ENCODE measurements at regions not wholly inside any gene's neighbourhood (a gene's known extent, or its start where the extent isn't known, plus 50 kb on each side); places are given as distances from the start of the nearest gene placed in this dataset.

GRCh38 chr3:181578743-181579142 is 133.0 kb upstream of the SOX2 start:
- Histone ChIP-seq H3K4me3 (ENCODE audit: low read depth, low read length) (no peak overlapping the region), H3K4me1 (ENCODE audit: insufficient read depth) (no peaks in the 10 kb centered on the region), H3K36me3 (ENCODE audit: insufficient read depth) (no peaks in the 10 kb centered on the region), H3K27ac (ENCODE audit: low read depth) (no peak overlapping the region)
- no peak for DNase-seq (ENCODE audit: extremely low spot score)
- WGBS = 79% methylated on average over 2 of the region's 2 CpGs

GRCh38 chr3:181572432-181572831 is 139.3 kb upstream of the SOX2 start:
- WGBS = 77% methylated on average over 2 of the region's 2 CpGs
- no peak for DNase-seq (ENCODE audit: extremely low spot score)
- Histone ChIP-seq H3K27ac (ENCODE audit: low read depth) (no peak overlapping the region), H3K4me3 (ENCODE audit: low read depth, low read length) (no peak overlapping the region), H3K4me1 (ENCODE audit: insufficient read depth) (no peaks in the 10 kb centered on the region), H3K36me3 (ENCODE audit: insufficient read depth) (no peaks in the 10 kb centered on the region)

- Histone ChIP-seq H3K36me3 (ENCODE audit: insufficient read depth) (no peaks in the 10 kb centered on the region), H3K4me3 (ENCODE audit: low read depth, low read length) (no peak overlapping the region), H3K4me1 (ENCODE audit: insufficient read depth) (no peaks in the 10 kb centered on the region), H3K27ac (ENCODE audit: low read depth) (no peak overlapping the region)
- 58% methylated on average over 3 of the region's 3 CpGs for WGBS
- DNase-seq (ENCODE audit: extremely low spot score) = no peak
Observed at GRCh38 chr3:181570472-181570871, 141.3 kb upstream of the SOX2 start.

- no peaks in the 10 kb centered on the region for H3K4me1 ChIP-seq (ENCODE audit: insufficient read depth)
- no peaks in the 10 kb centered on the region for H3K36me3 ChIP-seq (ENCODE audit: insufficient read depth)
- WGBS = 60% methylated on average over 3 of the region's 3 CpGs
- H3K27ac ChIP-seq (ENCODE audit: low read depth) = no peak overlapping the region
- no peak overlapping the region for H3K4me3 ChIP-seq (ENCODE audit: low read depth, low read length)
- DNase-seq (ENCODE audit: extremely low spot score) = no peak
Observed at GRCh38 chr3:181569356-181569940, 142.3 kb upstream of the SOX2 start.

GRCh38 chr3:181568693-181569092 is 143.0 kb upstream of the SOX2 start:
- 53% methylated on average over 3 of the region's 3 CpGs for WGBS
- H3K27ac ChIP-seq (ENCODE audit: low read depth) = no peak overlapping the region
- no peak overlapping the region for H3K4me3 ChIP-seq (ENCODE audit: low read depth, low read length)
- no peaks in the 10 kb centered on the region for H3K36me3 ChIP-seq (ENCODE audit: insufficient read depth)
- no peaks in the 10 kb centered on the region for H3K4me1 ChIP-seq (ENCODE audit: insufficient read depth)
- DNase-seq (ENCODE audit: extremely low spot score) = no peak

GRCh38 chr3:181568248-181568647 is 143.5 kb upstream of the SOX2 start:
- no peaks in the 10 kb centered on the region for H3K36me3 ChIP-seq (ENCODE audit: insufficient read depth)
- DNase-seq (ENCODE audit: extremely low spot score) = no peak
- H3K4me3 ChIP-seq (ENCODE audit: low read depth, low read length) = no peak overlapping the region
- H3K27ac ChIP-seq (ENCODE audit: low read depth) = no peak overlapping the region
- no peaks in the 10 kb centered on the region for H3K4me1 ChIP-seq (ENCODE audit: insufficient read depth)
- 70% methylated on average over 3 of the region's 3 CpGs for WGBS

GRCh38 chr3:181567311-181568075 is 144.2 kb upstream of the SOX2 start:
- Histone ChIP-seq H3K4me3 (ENCODE audit: low read depth, low read length) (no peak overlapping the region), H3K4me1 (ENCODE audit: insufficient read depth) (no peaks in the 10 kb centered on the region), H3K27ac (ENCODE audit: low read depth) (no peak overlapping the region), H3K36me3 (ENCODE audit: insufficient read depth) (no peaks in the 10 kb centered on the region)
- no peak for DNase-seq (ENCODE audit: extremely low spot score)
- WGBS = 65% methylated on average over 6 of the region's 6 CpGs

GRCh38 chr3:181565416-181565815 is 146.3 kb upstream of the SOX2 start:
- no peaks in the 10 kb centered on the region for H3K36me3 ChIP-seq (ENCODE audit: insufficient read depth)
- no peak for DNase-seq (ENCODE audit: extremely low spot score)
- no peak overlapping the region for H3K27ac ChIP-seq (ENCODE audit: low read depth)
- WGBS = 32% methylated on average over 3 of the region's 3 CpGs
- H3K4me3 ChIP-seq (ENCODE audit: low read depth, low read length) = no peak overlapping the region
- H3K4me1 ChIP-seq (ENCODE audit: insufficient read depth) = no peaks in the 10 kb centered on the region

- 63% methylated on average over 1 of the region's 1 CpG for WGBS
- Histone ChIP-seq H3K36me3 (ENCODE audit: insufficient read depth) (no peaks in the 10 kb centered on the region), H3K4me1 (ENCODE audit: insufficient read depth) (no peaks in the 10 kb centered on the region), H3K27ac (ENCODE audit: low read depth) (no peak overlapping the region), H3K4me3 (ENCODE audit: low read depth, low read length) (no peak overlapping the region)
- DNase-seq (ENCODE audit: extremely low spot score) = no peak
Observed at GRCh38 chr3:181564222-181564621, 147.5 kb upstream of the SOX2 start.

- 55% methylated on average over 12 of the region's 12 CpGs for WGBS
- H3K36me3 ChIP-seq (ENCODE audit: insufficient read depth) = no peaks in the 10 kb centered on the region
- no peak overlapping the region for H3K27ac ChIP-seq (ENCODE audit: low read depth)
- DNase-seq (ENCODE audit: extremely low spot score) = no peak
- H3K4me3 ChIP-seq (ENCODE audit: low read depth, low read length) = no peak overlapping the region
- no peaks in the 10 kb centered on the region for H3K4me1 ChIP-seq (ENCODE audit: insufficient read depth)
Observed at GRCh38 chr3:181561139-181562031, 150.3 kb upstream of the SOX2 start.

GRCh38 chr3:181558870-181559269 is 152.9 kb upstream of the SOX2 start:
- WGBS = 28% methylated on average over 2 of the region's 2 CpGs
- no peaks in the 10 kb centered on the region for H3K36me3 ChIP-seq (ENCODE audit: insufficient read depth)
- no peaks in the 10 kb centered on the region for H3K4me1 ChIP-seq (ENCODE audit: insufficient read depth)
- no peak overlapping the region for H3K4me3 ChIP-seq (ENCODE audit: low read depth, low read length)
- H3K27ac ChIP-seq (ENCODE audit: low read depth) = no peak overlapping the region
- DNase-seq (ENCODE audit: extremely low spot score) = no peak

GRCh38 chr3:181555681-181556080 is 156.0 kb upstream of the SOX2 start:
- Histone ChIP-seq H3K27ac (ENCODE audit: low read depth) (no peak overlapping the region), H3K4me1 (ENCODE audit: insufficient read depth) (no peaks in the 10 kb centered on the region), H3K36me3 (ENCODE audit: insufficient read depth) (no peaks in the 10 kb centered on the region), H3K4me3 (ENCODE audit: low read depth, low read length) (no peak overlapping the region)
- WGBS = 72% methylated on average over 3 of the region's 3 CpGs
- DNase-seq (ENCODE audit: extremely low spot score) = no peak

- H3K36me3 ChIP-seq (ENCODE audit: insufficient read depth) = no peaks in the 10 kb centered on the region
- no peak overlapping the region for H3K4me3 ChIP-seq (ENCODE audit: low read depth, low read length)
- no peak for DNase-seq (ENCODE audit: extremely low spot score)
- no peak overlapping the region for H3K27ac ChIP-seq (ENCODE audit: low read depth)
- no peaks in the 10 kb centered on the region for H3K4me1 ChIP-seq (ENCODE audit: insufficient read depth)
Observed at GRCh38 chr3:181554233-181554765, 157.4 kb upstream of the SOX2 start.

GRCh38 chr3:181549266-181549665 is 162.5 kb upstream of the SOX2 start:
- no peak overlapping the region for H3K4me3 ChIP-seq (ENCODE audit: low read depth, low read length)
- no peaks in the 10 kb centered on the region for H3K4me1 ChIP-seq (ENCODE audit: insufficient read depth)
- H3K27ac ChIP-seq (ENCODE audit: low read depth) = no peak overlapping the region
- DNase-seq (ENCODE audit: extremely low spot score) = no peak
- WGBS = 62% methylated on average over 3 of the region's 3 CpGs
- H3K36me3 ChIP-seq (ENCODE audit: insufficient read depth) = no peaks in the 10 kb centered on the region

Data from urinary bladder (tissue), 3 donors.